ENCODE measurements at regions not wholly inside any gene's neighbourhood (a gene's known extent, or its start where the extent isn't known, plus 50 kb on each side); places are given as distances from the start of the nearest gene placed in this dataset.

- TF ChIP-seq CHD1 (IDR thresholded peaks at IDR 0.05; ENCODE audit: low read depth, low read length) (no peak), POLR2AphosphoS5 (IDR thresholded peaks at IDR 0.05; ENCODE audit: low read depth, low read length) (no peak)
- TF ChIP-seq, protein P1, sequence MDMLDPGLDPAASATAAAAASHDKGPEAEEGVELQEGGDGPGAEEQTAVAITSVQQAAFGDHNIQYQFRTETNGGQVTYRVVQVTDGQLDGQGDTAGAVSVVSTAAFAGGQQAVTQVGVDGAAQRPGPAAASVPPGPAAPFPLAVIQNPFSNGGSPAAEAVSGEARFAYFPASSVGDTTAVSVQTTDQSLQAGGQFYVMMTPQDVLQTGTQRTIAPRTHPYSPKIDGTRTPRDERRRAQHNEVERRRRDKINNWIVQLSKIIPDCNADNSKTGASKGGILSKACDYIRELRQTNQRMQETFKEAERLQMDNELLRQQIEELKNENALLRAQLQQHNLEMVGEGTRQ (IDR thresholded peaks at IDR 0.05; ENCODE audit: low read length): no peak
Observed at GRCh38 chr4:144371485-144371884, 231.0 kb upstream of the GYPA start (continued).

Data from H1 (cell line).